ENCODE measurements at regions not wholly inside any gene's neighbourhood (a gene's known extent, or its start where the extent isn't known, plus 50 kb on each side); places are given as distances from the start of the nearest gene placed in this dataset.

GRCh38 chr5:118726891-118727290 lies 261.5 kb downstream of the DTWD2 start:
- TF ChIP-seq POLR2A (IDR thresholded peaks at IDR 0.05): no peak
- TF ChIP-seq, protein P1, sequence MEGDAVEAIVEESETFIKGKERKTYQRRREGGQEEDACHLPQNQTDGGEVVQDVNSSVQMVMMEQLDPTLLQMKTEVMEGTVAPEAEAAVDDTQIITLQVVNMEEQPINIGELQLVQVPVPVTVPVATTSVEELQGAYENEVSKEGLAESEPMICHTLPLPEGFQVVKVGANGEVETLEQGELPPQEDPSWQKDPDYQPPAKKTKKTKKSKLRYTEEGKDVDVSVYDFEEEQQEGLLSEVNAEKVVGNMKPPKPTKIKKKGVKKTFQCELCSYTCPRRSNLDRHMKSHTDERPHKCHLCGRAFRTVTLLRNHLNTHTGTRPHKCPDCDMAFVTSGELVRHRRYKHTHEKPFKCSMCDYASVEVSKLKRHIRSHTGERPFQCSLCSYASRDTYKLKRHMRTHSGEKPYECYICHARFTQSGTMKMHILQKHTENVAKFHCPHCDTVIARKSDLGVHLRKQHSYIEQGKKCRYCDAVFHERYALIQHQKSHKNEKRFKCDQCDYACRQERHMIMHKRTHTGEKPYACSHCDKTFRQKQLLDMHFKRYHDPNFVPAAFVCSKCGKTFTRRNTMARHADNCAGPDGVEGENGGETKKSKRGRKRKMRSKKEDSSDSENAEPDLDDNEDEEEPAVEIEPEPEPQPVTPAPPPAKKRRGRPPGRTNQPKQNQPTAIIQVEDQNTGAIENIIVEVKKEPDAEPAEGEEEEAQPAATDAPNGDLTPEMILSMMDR (IDR thresholded peaks at IDR 0.05): no peak
